ENCODE measurements at regions not wholly inside any gene's neighbourhood (a gene's known extent, or its start where the extent isn't known, plus 50 kb on each side); places are given as distances from the start of the nearest gene placed in this dataset.

- TF ChIP-seq CTCF (conservative IDR thresholded peaks at IDR 0.05; ENCODE audit: low read length) = no peak
- TF ChIP-seq EZH2phosphoT487 (IDR thresholded peaks at IDR 0.05; ENCODE audit: borderline replicate concordance) = no peak
Observed at GRCh38 chr7:138358850-138359341, 101.2 kb upstream of the TRIM24 start.
